GM12892 (cell line): ENCODE measurements at regions not wholly inside any gene's neighbourhood (a gene's known extent, or its start where the extent isn't known, plus 50 kb on each side); places are given as distances from the start of the nearest gene placed in this dataset.

Source experiments
- POLR2A ChIP-seq: IDR thresholded peaks from 2 replicates; pipeline ENCODE4 v1.6.1; 2011; ENCODE audit warnings: low read depth, low read length, control low read depth
- POLR2AphosphoS5 ChIP-seq: IDR thresholded peaks from 2 replicates; pipeline ENCODE4 v1.6.1; 2011; ENCODE audit warnings: low read depth, low read length, control low read depth
- TAF1 ChIP-seq: IDR thresholded peaks from 2 replicates; pipeline ENCODE4 v1.6.1; 2011; ENCODE audit warnings: low read depth, mild to moderate bottlenecking, control low read depth, low read length, borderline replicate concordance

GRCh38 chr1:5562769-5563168 lies 429.5 kb downstream of the NPHP4 start:
- TF ChIP-seq POLR2AphosphoS5 (no peak), POLR2A (no peak), TAF1 (no peak)
